ENCODE measurements at regions not wholly inside any gene's neighbourhood (a gene's known extent, or its start where the extent isn't known, plus 50 kb on each side); places are given as distances from the start of the nearest gene placed in this dataset.

DNA sequence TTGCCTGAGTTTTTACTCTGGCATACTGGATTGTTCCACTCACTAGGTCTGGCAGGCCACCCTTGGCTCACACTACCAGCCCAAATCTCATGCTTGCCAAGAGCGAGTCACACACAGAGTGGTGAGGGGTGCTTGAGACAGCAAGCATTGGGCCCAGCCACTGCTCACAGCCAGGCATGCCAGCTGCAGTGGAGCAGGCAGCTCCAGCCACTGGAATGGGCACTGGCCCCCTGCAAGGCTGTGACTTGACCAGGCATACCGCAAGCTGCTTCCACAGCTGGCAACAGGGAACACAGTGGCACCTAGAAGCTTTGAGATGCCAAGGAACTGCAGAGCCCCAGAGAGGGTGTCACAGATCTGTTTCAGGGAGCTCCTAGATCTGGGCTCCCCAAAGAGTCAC, 488.5 kb downstream of the LRFN5 start:
- H3K4me3 ChIP-seq (ENCODE audit: low read depth, low read length) = no peak overlapping the region

DNA sequence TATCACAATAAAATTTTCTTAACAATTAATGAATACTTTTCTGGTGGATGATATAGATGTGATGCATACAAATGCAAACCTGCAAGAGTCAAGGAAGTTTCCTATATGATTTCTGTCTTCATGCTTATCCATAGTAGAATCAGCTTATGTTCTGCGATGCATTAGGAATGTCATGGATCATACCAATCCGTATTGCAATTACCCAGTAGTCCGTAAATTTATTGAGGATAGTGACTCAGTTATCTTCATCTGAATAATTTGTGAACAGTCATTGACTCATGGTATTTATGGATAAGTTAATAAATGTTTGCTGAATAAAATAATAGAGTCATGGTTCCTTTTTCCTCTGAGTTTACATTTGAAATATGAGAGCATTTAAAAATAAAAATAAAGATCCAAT, 483.4 kb downstream of the LRFN5 start:
- Histone ChIP-seq H3K27me3 (no peaks in the 10 kb centered on the region), H3K9me3 (no peaks in the 10 kb centered on the region; the same call in 1 of the 2 replicates), H3K4me3 (ENCODE audit: low read depth, low read length) (no peak overlapping the region), H3K36me3 (no peaks in the 10 kb centered on the region), H3K4me1 (no peaks in the 10 kb centered on the region)
- DNase-seq = no peak
- TF ChIP-seq, protein P1, sequence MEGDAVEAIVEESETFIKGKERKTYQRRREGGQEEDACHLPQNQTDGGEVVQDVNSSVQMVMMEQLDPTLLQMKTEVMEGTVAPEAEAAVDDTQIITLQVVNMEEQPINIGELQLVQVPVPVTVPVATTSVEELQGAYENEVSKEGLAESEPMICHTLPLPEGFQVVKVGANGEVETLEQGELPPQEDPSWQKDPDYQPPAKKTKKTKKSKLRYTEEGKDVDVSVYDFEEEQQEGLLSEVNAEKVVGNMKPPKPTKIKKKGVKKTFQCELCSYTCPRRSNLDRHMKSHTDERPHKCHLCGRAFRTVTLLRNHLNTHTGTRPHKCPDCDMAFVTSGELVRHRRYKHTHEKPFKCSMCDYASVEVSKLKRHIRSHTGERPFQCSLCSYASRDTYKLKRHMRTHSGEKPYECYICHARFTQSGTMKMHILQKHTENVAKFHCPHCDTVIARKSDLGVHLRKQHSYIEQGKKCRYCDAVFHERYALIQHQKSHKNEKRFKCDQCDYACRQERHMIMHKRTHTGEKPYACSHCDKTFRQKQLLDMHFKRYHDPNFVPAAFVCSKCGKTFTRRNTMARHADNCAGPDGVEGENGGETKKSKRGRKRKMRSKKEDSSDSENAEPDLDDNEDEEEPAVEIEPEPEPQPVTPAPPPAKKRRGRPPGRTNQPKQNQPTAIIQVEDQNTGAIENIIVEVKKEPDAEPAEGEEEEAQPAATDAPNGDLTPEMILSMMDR (IDR thresholded peaks at IDR 0.05; ENCODE audit: low read depth, low read length) = no peak

More for the DNA sequence above, 488.5 kb downstream of the LRFN5 start:
- H3K36me3 ChIP-seq = no peaks in the 10 kb centered on the region
- H3K9me3 ChIP-seq = no peaks in the 10 kb centered on the region
- H3K4me1 ChIP-seq = no peaks in the 10 kb centered on the region
- no peaks in the 10 kb centered on the region for H3K27me3 ChIP-seq
- no peak for DNase-seq
- TF ChIP-seq, protein P1 (IDR thresholded peaks at IDR 0.05; ENCODE audit: low read depth, low read length) = no peak

DNA sequence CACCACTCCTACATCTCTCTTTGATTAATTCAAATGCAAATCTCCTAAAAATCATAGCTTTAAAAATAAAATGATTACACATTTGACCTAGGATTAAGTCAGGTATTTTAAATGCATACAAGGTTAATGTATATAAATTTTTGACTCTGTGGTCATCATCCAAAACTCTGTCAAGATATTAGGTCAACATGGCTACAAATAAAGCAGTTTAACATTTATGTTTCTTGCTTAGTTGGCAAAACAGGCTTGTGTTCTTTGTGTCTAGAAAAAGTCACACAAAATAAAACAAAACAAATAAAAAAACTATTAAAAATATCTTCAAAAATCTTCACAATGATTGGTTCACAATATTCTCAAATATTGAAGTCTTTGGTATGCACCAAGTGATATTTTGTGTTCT, 473.2 kb downstream of the LRFN5 start:
- no peak for DNase-seq
- TF ChIP-seq, protein P1 (IDR thresholded peaks at IDR 0.05; ENCODE audit: low read depth, low read length) = no peak

DNA sequence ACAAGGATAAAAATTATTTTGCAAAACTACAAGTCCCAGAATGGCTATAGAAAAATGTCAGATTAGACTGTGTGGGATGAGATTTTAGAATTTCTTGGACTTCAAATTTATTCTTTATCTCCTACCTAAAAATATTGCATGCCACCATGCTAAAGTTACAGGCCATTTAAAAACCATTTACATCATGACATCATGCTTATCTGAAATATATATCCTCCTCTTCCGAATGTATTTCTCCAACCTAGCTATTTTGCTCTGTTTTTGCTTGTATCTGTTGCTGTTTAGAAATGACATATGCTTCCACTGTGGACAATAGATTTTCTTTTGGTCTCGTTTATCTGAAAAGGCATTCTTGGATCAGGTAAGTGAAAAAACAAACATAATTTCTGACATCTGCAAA, 471.7 kb downstream of the LRFN5 start:
- H3K36me3 ChIP-seq = no peaks in the 10 kb centered on the region
- no peaks in the 10 kb centered on the region for H3K9me3 ChIP-seq
- H3K4me3 ChIP-seq (ENCODE audit: low read depth, low read length) = no peak overlapping the region
- no peaks in the 10 kb centered on the region for H3K4me1 ChIP-seq
- TF ChIP-seq, protein P1 (IDR thresholded peaks at IDR 0.05; ENCODE audit: low read depth, low read length) = no peak
- DNase-seq = no peak
- no peaks in the 10 kb centered on the region for H3K27me3 ChIP-seq

More for the DNA sequence above, 473.2 kb downstream of the LRFN5 start:
- H3K36me3 ChIP-seq = no peaks in the 10 kb centered on the region
- no peak overlapping the region for H3K4me3 ChIP-seq (ENCODE audit: low read depth, low read length)
- no peaks in the 10 kb centered on the region for H3K9me3 ChIP-seq
- no peaks in the 10 kb centered on the region for H3K4me1 ChIP-seq
- H3K27me3 ChIP-seq = no peaks in the 10 kb centered on the region

DNA sequence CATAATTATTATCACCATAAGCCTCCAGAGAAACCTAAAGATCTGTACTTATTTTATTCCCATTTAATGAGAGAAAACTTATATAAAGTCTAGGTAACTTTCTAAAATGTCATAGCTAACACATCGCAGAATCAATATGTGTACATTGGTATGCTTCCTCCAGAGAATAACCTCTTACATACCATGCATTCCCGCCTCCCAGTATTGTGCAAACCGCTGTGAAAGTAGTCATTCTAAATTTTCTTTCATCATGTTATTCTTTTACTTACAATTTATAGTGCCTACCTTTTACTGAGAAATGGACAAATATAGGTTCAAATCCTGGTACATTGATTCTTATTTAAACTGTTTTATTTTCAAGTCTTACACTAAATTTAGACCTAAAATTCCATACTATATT, 463.4 kb downstream of the LRFN5 start:
- no peaks in the 10 kb centered on the region for H3K9me3 ChIP-seq
- H3K4me3 ChIP-seq (ENCODE audit: low read depth, low read length) = no peak overlapping the region
- TF ChIP-seq, protein P1 (IDR thresholded peaks at IDR 0.05; ENCODE audit: low read depth, low read length) = no peak
- no peaks in the 10 kb centered on the region for H3K36me3 ChIP-seq
- H3K27me3 ChIP-seq = no peaks in the 10 kb centered on the region
- DNase-seq = no peak
- H3K4me1 ChIP-seq = no peaks in the 10 kb centered on the region

DNA sequence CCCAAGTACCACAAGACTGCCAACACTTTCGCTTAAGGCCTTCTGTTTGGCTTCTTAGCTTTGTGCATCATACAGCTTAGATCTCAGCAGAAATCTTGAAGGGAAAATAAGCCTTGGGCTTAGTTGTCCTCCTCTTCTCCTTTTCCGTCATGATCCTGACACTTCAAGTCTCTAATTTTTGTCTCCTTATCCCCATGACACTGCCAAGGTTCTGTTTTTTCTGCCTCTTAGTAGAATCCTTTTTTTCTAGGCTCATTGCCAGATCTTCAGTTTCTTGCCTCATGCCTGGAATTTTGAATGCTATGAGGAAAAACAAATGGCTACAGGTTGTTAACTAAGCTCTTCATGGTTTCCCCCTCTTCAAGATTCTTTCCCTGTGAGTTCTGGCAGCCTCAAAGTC, 450.4 kb downstream of the LRFN5 start:
- TF ChIP-seq, protein P1 (IDR thresholded peaks at IDR 0.05; ENCODE audit: low read depth, low read length) = no peak
- no peaks in the 10 kb centered on the region for H3K4me1 ChIP-seq
- H3K27me3 ChIP-seq = no peaks in the 10 kb centered on the region
- no peaks in the 10 kb centered on the region for H3K36me3 ChIP-seq
- H3K4me3 ChIP-seq (ENCODE audit: low read depth, low read length) = no peak overlapping the region
- H3K9me3 ChIP-seq = no peaks in the 10 kb centered on the region; the same call in 1 of the 2 replicates
- no peak for DNase-seq

All from BE2C (cell line).